GM23338 (cell line): ENCODE measurements at regions not wholly inside any gene's neighbourhood (a gene's known extent, or its start where the extent isn't known, plus 50 kb on each side); places are given as distances from the start of the nearest gene placed in this dataset.
A peak's percentile ranks its signal among the peaks of the same experiment; 100 is the strongest.

Experiments used
- ATAC-seq: fragments of 200-7000 bp; cut with Tn5 transposase; 3 replicates; pipeline ENCODE4 v1.9.1; 2020
- DNase-seq: peaks from one replicate; pipeline ENCODE4 v3.0.0-alpha.2; 2015; ENCODE audit warnings: low spot score
- H2AFZ ChIP-seq: fragments of 200-600 bp; sonication (generic); 2 replicates; pipeline ENCODE4 v1.8.0; 2016; ENCODE audit warnings: antibody characterized with exemption, mild to moderate bottlenecking, moderate library complexity
- H3F3A ChIP-seq: fragments of 200-600 bp; sonication (generic); replicated peaks from 2 replicates; pipeline ENCODE4 v1.8.0; 2017; ENCODE audit warnings: antibody characterized with exemption, mixed run types, low read depth
- H3K27ac ChIP-seq: fragments of 200-600 bp; sonication (generic); 2 replicates; pipeline ENCODE4 v1.6.1; 2016; ENCODE audit warnings: low read depth
- H3K27me3 ChIP-seq: fragments of 200-600 bp; sonication (generic); 2 replicates; pipeline ENCODE4 v1.8.0; 2016; ENCODE audit warnings: mild to moderate bottlenecking, mixed run types, moderate library complexity; ENCODE audit not compliant: insufficient read depth
- H3K36me3 ChIP-seq: fragments of 200-600 bp; sonication (generic); 2 replicates; pipeline ENCODE4 v1.8.0; 2016; ENCODE audit warnings: mild to moderate bottlenecking; ENCODE audit not compliant: insufficient read depth
- H3K4me1 ChIP-seq: fragments of 200-600 bp; sonication (generic); 2 replicates; pipeline ENCODE4 v1.8.0; 2016; ENCODE audit warnings: mild to moderate bottlenecking, moderate library complexity; ENCODE audit not compliant: insufficient read depth
- H3K4me2 ChIP-seq: fragments of 200-600 bp; sonication (generic); 2 replicates; pipeline ENCODE4 v1.7.1; 2017; ENCODE audit warnings: mixed run types
- H3K4me3 ChIP-seq: fragments of 200-600 bp; sonication (generic); 2 replicates; pipeline ENCODE4 v1.6.1; 2016; ENCODE audit warnings: mixed run types
- H3K79me2 ChIP-seq: fragments of 200-600 bp; sonication (generic); replicated peaks from 2 replicates; pipeline ENCODE4 v1.8.0; 2017; ENCODE audit warnings: mild to moderate bottlenecking; ENCODE audit not compliant: insufficient read depth
- H3K9me2 ChIP-seq: fragments of 200-600 bp; sonication (generic); 2 replicates; pipeline ENCODE4 v1.8.0; 2017; ENCODE audit not compliant: insufficient read depth
- H4K20me1 ChIP-seq: fragments of 200-600 bp; sonication (generic); replicated peaks from 2 replicates; pipeline ENCODE4 v1.8.0; 2017; ENCODE audit warnings: mild to moderate bottlenecking; ENCODE audit not compliant: insufficient read depth
- H3K27ac Mint-ChIP-seq: 2 replicates; pipeline ENCODE4 v1.8.0; 2020; ENCODE audit warnings: inconsistent platforms, mild to moderate bottlenecking, moderate library complexity, mixed read lengths
- H3K27me3 Mint-ChIP-seq: 3 replicates; pipeline ENCODE4 v1.8.0; 2022; ENCODE audit warnings: low read depth, mild to moderate bottlenecking, moderate library complexity, mixed read lengths, inconsistent platforms; ENCODE audit not compliant: insufficient read depth, poor library complexity
- H3K36me3 Mint-ChIP-seq: 3 replicates; pipeline ENCODE4 v1.8.0; 2021; ENCODE audit warnings: low read depth, mild to moderate bottlenecking, inconsistent platforms, moderate library complexity, mixed read lengths
- H3K4me1 Mint-ChIP-seq: 3 replicates; pipeline ENCODE4 v1.8.0; 2020; ENCODE audit warnings: mild to moderate bottlenecking, inconsistent platforms, mixed read lengths
- H3K4me3 Mint-ChIP-seq: 3 replicates; pipeline ENCODE4 v1.8.0; 2021; ENCODE audit warnings: moderate library complexity, mild to moderate bottlenecking, inconsistent platforms, mixed read lengths
- H3K9me3 Mint-ChIP-seq: 3 replicates; pipeline ENCODE4 v1.8.0; 2020; ENCODE audit warnings: moderate library complexity, mild to moderate bottlenecking, inconsistent platforms, mixed read lengths
- EZH2 ChIP-seq: fragments of 200-600 bp; sonication (generic); IDR thresholded peaks from one replicate; pipeline ENCODE4 v1.8.0; 2017; ENCODE audit warnings: antibody characterized with exemption, mild to moderate bottlenecking, low read depth; ENCODE audit not compliant: unreplicated experiment
- POLR2AphosphoS5 ChIP-seq: IDR thresholded peaks from 2 replicates; pipeline ENCODE4 v1.6.1; 2016; ENCODE audit warnings: antibody characterized with exemption, low read depth
- STAT1 ChIP-seq: IDR thresholded peaks from one replicate; pipeline ENCODE4 v1.6.1; 2016; ENCODE audit warnings: antibody characterized with exemption; ENCODE audit not compliant: unreplicated experiment
- ZNF331 ChIP-seq: fragments of 250-450 bp; sonication (Bioruptor Pico); IDR thresholded peaks from 2 replicates; pipeline ENCODE4 v1.5.0; 2020; ENCODE audit warnings: low read depth, mild to moderate bottlenecking, moderate library complexity
- TF ChIP-seq, protein P1 (sequence below): IDR thresholded peaks from 2 replicates; pipeline ENCODE4 v1.6.1; 2016; ENCODE audit warnings: antibody characterized with exemption
- TF ChIP-seq, protein P2 (sequence below): IDR thresholded peaks from one replicate; pipeline ENCODE4 v1.6.1; 2018; ENCODE audit warnings: antibody characterized with exemption; ENCODE audit not compliant: unreplicated experiment
- TF ChIP-seq, protein P3 (sequence below), 2 experiments: fragments of 200-600 bp in 1 of 2; sonication (generic) in 1 of 2; conservative IDR thresholded peaks; 2 replicates each; pipeline versions ENCODE4 v1.5.1 to v1.6.1; 2016 to 2017; ENCODE audit warnings: antibody characterized with exemption in 2 of 2, low read depth in 2 of 2, mild to moderate bottlenecking in 2 of 2, moderate library complexity in 1 of 2

DNA sequence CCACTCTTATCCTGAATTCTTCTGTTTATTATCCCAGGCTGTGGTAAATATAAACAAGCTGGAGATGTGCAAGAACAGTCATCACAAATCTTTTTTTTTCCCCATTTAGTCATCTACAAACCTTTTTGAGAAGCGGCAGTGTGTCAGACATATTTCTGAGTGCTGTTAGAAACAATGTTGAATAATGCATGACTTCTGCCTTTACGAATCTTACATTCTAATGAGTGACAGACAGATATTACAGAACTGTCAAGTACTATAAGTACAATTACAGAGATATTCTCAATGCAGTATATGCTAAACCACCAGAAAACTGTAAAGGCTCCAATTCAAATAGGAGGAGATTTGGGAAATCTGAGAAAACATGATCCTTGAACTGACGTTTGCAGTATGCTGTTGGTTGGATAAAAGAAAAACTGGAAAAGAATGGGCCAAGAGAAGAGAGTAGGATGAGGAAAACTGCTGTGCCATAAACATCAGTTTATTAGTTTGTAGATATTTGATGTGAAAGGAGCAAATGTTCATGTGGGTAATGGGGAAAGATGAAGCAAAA lies 379.5 kb upstream of the SLC8A1 start (continued):
- TF ChIP-seq, protein P1, sequence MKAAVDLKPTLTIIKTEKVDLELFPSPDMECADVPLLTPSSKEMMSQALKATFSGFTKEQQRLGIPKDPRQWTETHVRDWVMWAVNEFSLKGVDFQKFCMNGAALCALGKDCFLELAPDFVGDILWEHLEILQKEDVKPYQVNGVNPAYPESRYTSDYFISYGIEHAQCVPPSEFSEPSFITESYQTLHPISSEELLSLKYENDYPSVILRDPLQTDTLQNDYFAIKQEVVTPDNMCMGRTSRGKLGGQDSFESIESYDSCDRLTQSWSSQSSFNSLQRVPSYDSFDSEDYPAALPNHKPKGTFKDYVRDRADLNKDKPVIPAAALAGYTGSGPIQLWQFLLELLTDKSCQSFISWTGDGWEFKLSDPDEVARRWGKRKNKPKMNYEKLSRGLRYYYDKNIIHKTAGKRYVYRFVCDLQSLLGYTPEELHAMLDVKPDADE: no peak
- TF ChIP-seq, protein P2, sequence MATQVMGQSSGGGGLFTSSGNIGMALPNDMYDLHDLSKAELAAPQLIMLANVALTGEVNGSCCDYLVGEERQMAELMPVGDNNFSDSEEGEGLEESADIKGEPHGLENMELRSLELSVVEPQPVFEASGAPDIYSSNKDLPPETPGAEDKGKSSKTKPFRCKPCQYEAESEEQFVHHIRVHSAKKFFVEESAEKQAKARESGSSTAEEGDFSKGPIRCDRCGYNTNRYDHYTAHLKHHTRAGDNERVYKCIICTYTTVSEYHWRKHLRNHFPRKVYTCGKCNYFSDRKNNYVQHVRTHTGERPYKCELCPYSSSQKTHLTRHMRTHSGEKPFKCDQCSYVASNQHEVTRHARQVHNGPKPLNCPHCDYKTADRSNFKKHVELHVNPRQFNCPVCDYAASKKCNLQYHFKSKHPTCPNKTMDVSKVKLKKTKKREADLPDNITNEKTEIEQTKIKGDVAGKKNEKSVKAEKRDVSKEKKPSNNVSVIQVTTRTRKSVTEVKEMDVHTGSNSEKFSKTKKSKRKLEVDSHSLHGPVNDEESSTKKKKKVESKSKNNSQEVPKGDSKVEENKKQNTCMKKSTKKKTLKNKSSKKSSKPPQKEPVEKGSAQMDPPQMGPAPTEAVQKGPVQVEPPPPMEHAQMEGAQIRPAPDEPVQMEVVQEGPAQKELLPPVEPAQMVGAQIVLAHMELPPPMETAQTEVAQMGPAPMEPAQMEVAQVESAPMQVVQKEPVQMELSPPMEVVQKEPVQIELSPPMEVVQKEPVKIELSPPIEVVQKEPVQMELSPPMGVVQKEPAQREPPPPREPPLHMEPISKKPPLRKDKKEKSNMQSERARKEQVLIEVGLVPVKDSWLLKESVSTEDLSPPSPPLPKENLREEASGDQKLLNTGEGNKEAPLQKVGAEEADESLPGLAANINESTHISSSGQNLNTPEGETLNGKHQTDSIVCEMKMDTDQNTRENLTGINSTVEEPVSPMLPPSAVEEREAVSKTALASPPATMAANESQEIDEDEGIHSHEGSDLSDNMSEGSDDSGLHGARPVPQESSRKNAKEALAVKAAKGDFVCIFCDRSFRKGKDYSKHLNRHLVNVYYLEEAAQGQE: no peak
- TF ChIP-seq ZNF331 (CRISPR knock-in tag): no peak
- TF ChIP-seq EZH2: no peak

- no peak for ATAC-seq
- TF ChIP-seq POLR2AphosphoS5: no peak
- Histone ChIP-seq H3K9me2 (no peaks in the 10 kb centered on the region), H3K79me2 (no peaks in the 10 kb centered on the region), H3K27ac (no peak overlapping the region), H3K4me3 (no peak overlapping the region), H3K27me3 (no peaks in the 10 kb centered on the region), H3K4me1 (no peaks in the 10 kb centered on the region), H2AFZ (no peak overlapping the region), H3F3A (no peaks in the 10 kb centered on the region), H3K4me2 (no peak overlapping the region), H3K36me3 (no peaks in the 10 kb centered on the region), H4K20me1 (no peaks in the 10 kb centered on the region)
- DNase-seq: no peak
- Mint-ChIP-seq H3K27ac (no peak overlapping the region), H3K4me3 (no peak overlapping the region), H3K36me3 (no peaks in the 10 kb centered on the region), H3K9me3 (no peaks in the 10 kb centered on the region), H3K27me3 (peaks cover 2% of the 10 kb centered on the region), H3K4me1 (peaks cover 3% of the 10 kb centered on the region; the same call in 2 of the 3 replicates)
Measured at GRCh38 chr2:40841856-40842255, 390.0 kb upstream of the SLC8A1 start.

- no peaks in the 10 kb centered on the region for H4K20me1 ChIP-seq
- H3K4me2 ChIP-seq: no peak overlapping the region
- no peak overlapping the region for H3K4me3 ChIP-seq
- no peaks in the 10 kb centered on the region for H3K79me2 ChIP-seq
- ATAC-seq (peak; percentile 94), DNase-seq (peak; percentile 82)
- H3K9me2 ChIP-seq: no peaks in the 10 kb centered on the region
- H3K36me3 ChIP-seq: no peaks in the 10 kb centered on the region
- no peak overlapping the region for H3K27ac ChIP-seq
- Mint-ChIP-seq H3K36me3 (no peaks in the 10 kb centered on the region), H3K9me3 (no peaks in the 10 kb centered on the region), H3K27ac (no peak overlapping the region), H3K4me3 (no peak overlapping the region), H3K27me3 (peaks cover 2% of the 10 kb centered on the region), H3K4me1 (peaks cover 3% of the 10 kb centered on the region; the same call in 2 of the 3 replicates)
- H3K4me1 ChIP-seq: no peaks in the 10 kb centered on the region
- peak overlapping the region; percentile 79 for H2AFZ ChIP-seq
- no peaks in the 10 kb centered on the region for H3K27me3 ChIP-seq
- no peaks in the 10 kb centered on the region for H3F3A ChIP-seq
- TF ChIP-seq, protein P3, sequence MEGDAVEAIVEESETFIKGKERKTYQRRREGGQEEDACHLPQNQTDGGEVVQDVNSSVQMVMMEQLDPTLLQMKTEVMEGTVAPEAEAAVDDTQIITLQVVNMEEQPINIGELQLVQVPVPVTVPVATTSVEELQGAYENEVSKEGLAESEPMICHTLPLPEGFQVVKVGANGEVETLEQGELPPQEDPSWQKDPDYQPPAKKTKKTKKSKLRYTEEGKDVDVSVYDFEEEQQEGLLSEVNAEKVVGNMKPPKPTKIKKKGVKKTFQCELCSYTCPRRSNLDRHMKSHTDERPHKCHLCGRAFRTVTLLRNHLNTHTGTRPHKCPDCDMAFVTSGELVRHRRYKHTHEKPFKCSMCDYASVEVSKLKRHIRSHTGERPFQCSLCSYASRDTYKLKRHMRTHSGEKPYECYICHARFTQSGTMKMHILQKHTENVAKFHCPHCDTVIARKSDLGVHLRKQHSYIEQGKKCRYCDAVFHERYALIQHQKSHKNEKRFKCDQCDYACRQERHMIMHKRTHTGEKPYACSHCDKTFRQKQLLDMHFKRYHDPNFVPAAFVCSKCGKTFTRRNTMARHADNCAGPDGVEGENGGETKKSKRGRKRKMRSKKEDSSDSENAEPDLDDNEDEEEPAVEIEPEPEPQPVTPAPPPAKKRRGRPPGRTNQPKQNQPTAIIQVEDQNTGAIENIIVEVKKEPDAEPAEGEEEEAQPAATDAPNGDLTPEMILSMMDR (conservative IDR thresholded peaks at IDR 0.05; ENCODE audit: low read depth in 2 of 2): peak; percentile 58 to 70
- TF ChIP-seq STAT1: no peak
Measured at GRCh38 chr2:40844353-40845277, 392.7 kb upstream of the SLC8A1 start.
